ENCODE measurements at regions not wholly inside any gene's neighbourhood (a gene's known extent, or its start where the extent isn't known, plus 50 kb on each side); places are given as distances from the start of the nearest gene placed in this dataset.

DNA sequence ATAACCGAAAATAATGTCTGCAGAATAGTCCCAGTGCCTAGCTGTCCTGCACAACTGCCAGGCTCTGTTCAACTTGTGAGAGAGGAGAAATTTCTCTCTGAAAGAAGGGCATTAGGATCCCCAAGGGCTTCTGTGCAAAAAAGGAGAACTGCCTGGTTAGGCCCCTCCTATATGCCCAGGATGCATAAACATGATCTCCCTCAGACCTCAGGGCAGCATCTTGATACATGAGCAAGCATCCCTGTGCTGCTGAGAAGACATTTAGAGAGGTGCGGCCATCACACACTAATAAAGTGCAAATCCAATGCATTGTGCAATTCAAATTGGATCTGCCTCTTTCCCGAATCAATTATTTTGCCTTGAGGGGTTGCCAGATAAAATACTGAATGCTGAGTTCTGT, 553.6 kb downstream of the TNS3 start:
- no peak overlapping the region for H3K4me3 ChIP-seq
- DNase-seq = no peak
- TF ChIP-seq CTCF (IDR thresholded peaks at IDR 0.05) = no peak
- TF ChIP-seq POLR2A (IDR thresholded peaks at IDR 0.05) = no peak
- intact Hi-C loops (cut with DNase I) = no loop called here
- H3K27me3 ChIP-seq = no peaks in the 10 kb centered on the region
- 87 to 95% (median 89%) methylated on average over 3 of the region's 3 CpGs for WGBS, 4 donors
- peaks cover 0 to 4% (median 0%) of the 10 kb centered on the region in 12 donors for H3K9me3 ChIP-seq
- ATAC-seq = no peak
- H3K27ac ChIP-seq = no peak overlapping the region
- H3K4me1 ChIP-seq = peaks cover 0 to 36% (median 10%) of the 10 kb centered on the region in 12 donors
- no peaks in the 10 kb centered on the region for H3K36me3 ChIP-seq

GRCh38 chr7:47027695-47028240, 554.1 kb downstream of the TNS3 start:
- Histone ChIP-seq H3K9me3 (peaks cover 0 to 7% (median 0%) of the 10 kb centered on the region in 12 donors), H3K4me1 (peaks cover 0 to 32% (median 10%) of the 10 kb centered on the region in 12 donors), H3K27ac (no peak overlapping the region), H3K36me3 (no peaks in the 10 kb centered on the region), H3K27me3 (no peaks in the 10 kb centered on the region), H3K4me3 (no peak overlapping the region)
- whole genome bisulfite sequencing, 4 donors = 78 to 90% (median 84%) methylated on average over 2 of the region's 2 CpGs
- no peak for TF ChIP-seq POLR2A (IDR thresholded peaks at IDR 0.05)
- TF ChIP-seq CTCF (IDR thresholded peaks at IDR 0.05) = no peak
- intact Hi-C loops (cut with DNase I) = no loop called here
- DNase-seq (no peak), ATAC-seq (no peak)

GRCh38 chr7:47026780-47027361, 555.0 kb downstream of the TNS3 start:
- ATAC-seq (peak; percentile 50 to 90 (median 63)), DNase-seq (peak in 4 of 5 donors; percentile 35 to 65 (median 40))
- intact Hi-C loops (cut with DNase I) = no loop called here

More at GRCh38 chr7:47026780-47027361, 555.0 kb downstream of the TNS3 start:
- Histone ChIP-seq H3K36me3 (no peaks in the 10 kb centered on the region), H3K27ac (peak overlapping the region in 2 of 12 donors; percentile 6 to 21), H3K4me1 (peaks cover 0 to 26% (median 8%) of the 10 kb centered on the region in 12 donors), H3K9me3 (peaks cover 0 to 7% (median 0%) of the 10 kb centered on the region in 12 donors), H3K27me3 (no peaks in the 10 kb centered on the region), H3K4me3 (no peak overlapping the region)
- WGBS, 4 donors = 32 to 45% (median 37%) methylated on average over 5 of the region's 5 CpGs
- TF ChIP-seq CTCF (IDR thresholded peaks at IDR 0.05) = no peak
- TF ChIP-seq POLR2A (IDR thresholded peaks at IDR 0.05) = no peak

Data from heart left ventricle (tissue), 16 donors.